ENCODE measurements at regions not wholly inside any gene's neighbourhood (a gene's known extent, or its start where the extent isn't known, plus 50 kb on each side); places are given as distances from the start of the nearest gene placed in this dataset.

- TF ChIP-seq EZH2 (IDR thresholded peaks at IDR 0.05; ENCODE audit: low read length): no peak
- TF ChIP-seq CTCF (optimal IDR thresholded peaks at IDR 0.05 in 1 of 3, IDR thresholded peaks at IDR 0.05 in 1 of 3, conservative IDR thresholded peaks at IDR 0.05 in 1 of 3; ENCODE audit: extremely low read depth in 1 of 3, insufficient read depth in 2 of 3, low read length in 3 of 3): peak; percentile 75 to 86 (median 82)
Measured at GRCh38 chr2:177334940-177335543, 57.5 kb upstream of the AGPS start.

All from keratinocyte (primary cell).